ENCODE measurements at regions not wholly inside any gene's neighbourhood (a gene's known extent, or its start where the extent isn't known, plus 50 kb on each side); places are given as distances from the start of the nearest gene placed in this dataset.

DNA sequence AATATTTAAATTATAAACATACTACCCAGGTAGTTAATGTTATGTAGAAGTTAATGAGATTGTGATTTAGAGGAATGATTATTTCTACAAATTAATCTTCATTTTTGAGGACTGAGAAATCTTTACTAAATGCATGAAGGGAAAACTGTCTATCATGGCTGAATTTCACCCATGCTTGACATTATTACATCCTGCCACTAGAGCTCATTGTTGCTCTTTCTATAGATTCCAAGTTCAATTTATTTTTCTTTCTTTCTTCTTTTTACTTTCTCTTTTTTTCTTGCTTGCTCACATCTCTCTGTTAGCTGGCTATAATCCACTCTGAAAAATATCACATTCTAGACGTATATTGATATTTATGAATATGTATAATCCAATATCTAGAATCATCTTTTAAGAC, 505.0 kb upstream of the KLHL1 start:
- TF ChIP-seq, protein P1, sequence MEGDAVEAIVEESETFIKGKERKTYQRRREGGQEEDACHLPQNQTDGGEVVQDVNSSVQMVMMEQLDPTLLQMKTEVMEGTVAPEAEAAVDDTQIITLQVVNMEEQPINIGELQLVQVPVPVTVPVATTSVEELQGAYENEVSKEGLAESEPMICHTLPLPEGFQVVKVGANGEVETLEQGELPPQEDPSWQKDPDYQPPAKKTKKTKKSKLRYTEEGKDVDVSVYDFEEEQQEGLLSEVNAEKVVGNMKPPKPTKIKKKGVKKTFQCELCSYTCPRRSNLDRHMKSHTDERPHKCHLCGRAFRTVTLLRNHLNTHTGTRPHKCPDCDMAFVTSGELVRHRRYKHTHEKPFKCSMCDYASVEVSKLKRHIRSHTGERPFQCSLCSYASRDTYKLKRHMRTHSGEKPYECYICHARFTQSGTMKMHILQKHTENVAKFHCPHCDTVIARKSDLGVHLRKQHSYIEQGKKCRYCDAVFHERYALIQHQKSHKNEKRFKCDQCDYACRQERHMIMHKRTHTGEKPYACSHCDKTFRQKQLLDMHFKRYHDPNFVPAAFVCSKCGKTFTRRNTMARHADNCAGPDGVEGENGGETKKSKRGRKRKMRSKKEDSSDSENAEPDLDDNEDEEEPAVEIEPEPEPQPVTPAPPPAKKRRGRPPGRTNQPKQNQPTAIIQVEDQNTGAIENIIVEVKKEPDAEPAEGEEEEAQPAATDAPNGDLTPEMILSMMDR (IDR thresholded peaks at IDR 0.05): no peak
- no peak for DNase-seq
- H3K9ac ChIP-seq (ENCODE audit: low read depth in 2 of 2, low read length in 2 of 2): no peak overlapping the region
- intact Hi-C loops (cut with DNase I): no loop called here
- H3K27me3 ChIP-seq: no peaks in the 10 kb centered on the region
- H3K27ac ChIP-seq: no peak overlapping the region
- H3K9me3 ChIP-seq: no peaks in the 10 kb centered on the region
- no peak overlapping the region for H3K4me3 ChIP-seq
- H3K4me1 ChIP-seq: no peaks in the 10 kb centered on the region
- no peaks in the 10 kb centered on the region for H3K36me3 ChIP-seq

DNA sequence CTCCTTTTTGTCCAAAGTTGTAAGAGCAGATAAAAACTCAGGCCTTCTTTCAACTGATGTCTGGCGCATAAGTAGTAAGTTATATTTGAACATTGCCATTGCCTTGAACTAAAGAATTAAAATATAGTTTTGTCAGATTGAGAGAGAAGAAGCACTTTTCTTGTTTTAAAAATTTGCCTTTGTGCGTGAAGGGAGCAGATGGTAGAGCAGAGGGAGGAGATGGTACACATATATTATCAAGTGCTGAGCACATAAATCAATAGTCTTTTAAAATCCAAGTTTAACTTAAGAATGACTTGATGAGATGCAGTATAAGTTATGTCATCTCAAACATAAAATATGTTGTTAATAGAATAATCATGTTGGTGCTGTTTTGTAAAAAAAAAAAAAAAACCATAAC, 504.6 kb upstream of the KLHL1 start:
- Histone ChIP-seq H3K4me3 (no peak overlapping the region), H3K9me3 (no peaks in the 10 kb centered on the region), H3K4me1 (no peaks in the 10 kb centered on the region), H3K27me3 (no peaks in the 10 kb centered on the region), H3K36me3 (no peaks in the 10 kb centered on the region), H3K27ac (no peak overlapping the region), H3K9ac (ENCODE audit: low read depth in 2 of 2, low read length in 2 of 2) (no peak overlapping the region)
- DNase-seq: no peak
- TF ChIP-seq, protein P1 (IDR thresholded peaks at IDR 0.05): no peak
- intact Hi-C loops (cut with DNase I): no loop called here

DNA sequence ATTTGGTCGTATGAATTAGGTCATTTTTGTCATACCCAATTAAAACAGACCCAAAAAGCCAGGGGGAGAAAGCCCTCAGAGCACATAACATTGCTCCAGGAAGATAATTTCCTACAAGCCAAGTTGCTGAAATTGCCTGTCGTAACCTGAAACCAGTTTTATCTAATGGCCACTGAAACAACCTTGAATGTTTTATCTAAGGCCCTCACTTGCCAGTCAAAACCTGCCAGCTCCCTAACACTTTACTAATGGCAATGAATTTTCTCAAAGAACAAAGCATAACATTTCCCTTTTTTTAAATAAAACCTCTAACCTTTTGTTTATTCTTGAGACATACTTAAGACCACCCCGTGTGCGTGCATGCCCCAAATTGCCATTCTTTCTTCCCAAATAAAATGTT, 496.2 kb upstream of the KLHL1 start:
- intact Hi-C loops (cut with DNase I): no loop called here
- TF ChIP-seq, protein P1 (IDR thresholded peaks at IDR 0.05): no peak
- Histone ChIP-seq H3K27me3 (no peaks in the 10 kb centered on the region), H3K4me3 (no peak overlapping the region), H3K9me3 (no peaks in the 10 kb centered on the region), H3K4me1 (no peaks in the 10 kb centered on the region), H3K36me3 (no peaks in the 10 kb centered on the region), H3K9ac (ENCODE audit: low read depth in 2 of 2, low read length in 2 of 2) (no peak overlapping the region), H3K27ac (no peak overlapping the region)
- no peak for DNase-seq

DNA sequence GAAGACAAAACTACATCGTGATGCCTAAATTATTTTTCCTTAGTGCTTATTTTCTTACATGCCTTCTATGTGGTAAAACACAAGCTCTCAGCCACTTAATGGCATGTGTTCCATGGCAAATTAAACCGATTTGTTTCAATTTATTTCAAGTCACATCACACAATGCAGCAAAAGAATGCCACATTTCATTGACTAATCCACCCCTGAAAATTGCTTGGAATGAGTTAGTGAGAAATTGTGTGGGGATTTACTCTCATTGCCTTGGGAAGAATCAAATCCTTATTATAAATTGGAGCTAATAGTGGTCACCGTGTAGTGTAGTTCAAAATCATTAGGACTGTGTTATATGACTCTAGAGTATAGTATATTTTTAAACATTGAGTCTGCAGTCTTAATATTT, 485.5 kb upstream of the KLHL1 start:
- H3K27ac ChIP-seq: no peak overlapping the region
- H3K4me3 ChIP-seq: no peak overlapping the region
- intact Hi-C loops (cut with DNase I): no loop called here
- DNase-seq: no peak
- no peaks in the 10 kb centered on the region for H3K4me1 ChIP-seq
- TF ChIP-seq, protein P1 (IDR thresholded peaks at IDR 0.05): no peak
- H3K9ac ChIP-seq (ENCODE audit: low read depth in 2 of 2, low read length in 2 of 2): no peak overlapping the region
- no peaks in the 10 kb centered on the region for H3K36me3 ChIP-seq
- no peaks in the 10 kb centered on the region for H3K9me3 ChIP-seq
- no peaks in the 10 kb centered on the region for H3K27me3 ChIP-seq

DNA sequence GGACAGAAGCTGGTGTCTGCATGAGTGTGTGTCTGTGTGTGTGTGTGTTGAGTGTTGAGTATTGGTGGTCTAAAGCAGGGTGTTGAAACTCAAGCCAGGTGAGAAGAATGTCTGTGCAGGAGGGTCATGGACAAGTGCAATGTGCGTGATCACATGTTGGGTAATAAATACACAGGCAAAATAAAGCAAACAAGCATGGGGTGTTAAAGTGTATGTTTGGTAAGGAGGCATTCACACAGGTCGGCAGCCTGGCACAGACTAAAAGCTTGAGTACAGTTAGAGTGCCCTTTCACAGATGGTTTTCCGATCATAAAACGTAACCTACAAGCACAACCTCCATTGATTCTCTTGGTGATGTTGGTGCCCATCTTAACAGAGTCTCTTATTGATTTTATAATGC, 476.9 kb upstream of the KLHL1 start:
- TF ChIP-seq, protein P1 (IDR thresholded peaks at IDR 0.05): no peak
- Histone ChIP-seq H3K27me3 (no peaks in the 10 kb centered on the region), H3K9ac (ENCODE audit: low read depth in 2 of 2, low read length in 2 of 2) (no peak overlapping the region), H3K4me3 (no peak overlapping the region), H3K27ac (no peak overlapping the region), H3K36me3 (no peaks in the 10 kb centered on the region), H3K4me1 (no peaks in the 10 kb centered on the region), H3K9me3 (no peaks in the 10 kb centered on the region)
- DNase-seq: no peak
- intact Hi-C loops (cut with DNase I): no loop called here

DNA sequence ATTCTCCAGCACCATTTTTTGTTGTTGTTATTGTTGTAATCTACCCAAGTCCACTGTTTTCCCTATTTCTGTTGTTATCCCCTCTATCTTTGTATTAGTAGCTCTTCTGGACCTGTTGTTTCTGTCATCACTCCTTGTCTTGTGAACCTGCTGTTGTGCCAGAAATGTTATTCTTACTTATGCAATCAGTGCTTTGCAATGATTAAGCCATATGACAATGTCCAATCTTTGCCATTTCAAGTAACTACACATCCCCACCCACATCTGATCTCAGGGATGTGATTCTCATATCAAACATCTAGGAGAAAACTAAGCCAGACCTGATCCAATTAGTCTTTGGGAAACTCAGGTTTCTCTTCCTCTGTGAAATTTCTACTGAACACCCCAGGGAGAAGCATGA, 472.6 kb upstream of the KLHL1 start:
- intact Hi-C loops (cut with DNase I): no loop called here
- TF ChIP-seq, protein P1 (IDR thresholded peaks at IDR 0.05): no peak
- Histone ChIP-seq H3K27me3 (no peaks in the 10 kb centered on the region), H3K4me1 (no peaks in the 10 kb centered on the region), H3K9ac (ENCODE audit: low read depth in 2 of 2, low read length in 2 of 2) (no peak overlapping the region), H3K36me3 (no peaks in the 10 kb centered on the region), H3K27ac (no peak overlapping the region), H3K9me3 (no peaks in the 10 kb centered on the region), H3K4me3 (no peak overlapping the region)
- no peak for DNase-seq

All from colonic mucosa (tissue), 4 donors.